ENCODE measurements at regions not wholly inside any gene's neighbourhood (a gene's known extent, or its start where the extent isn't known, plus 50 kb on each side); places are given as distances from the start of the nearest gene placed in this dataset.

GRCh38 chr18:7304061-7304370 is 73.1 kb downstream of the LRRC30 start:
- H3K27me3 ChIP-seq (ENCODE audit: control insufficient read depth, extremely low read depth, insufficient read depth, low read length): no peaks in the 10 kb centered on the region
- TF ChIP-seq, protein P1, sequence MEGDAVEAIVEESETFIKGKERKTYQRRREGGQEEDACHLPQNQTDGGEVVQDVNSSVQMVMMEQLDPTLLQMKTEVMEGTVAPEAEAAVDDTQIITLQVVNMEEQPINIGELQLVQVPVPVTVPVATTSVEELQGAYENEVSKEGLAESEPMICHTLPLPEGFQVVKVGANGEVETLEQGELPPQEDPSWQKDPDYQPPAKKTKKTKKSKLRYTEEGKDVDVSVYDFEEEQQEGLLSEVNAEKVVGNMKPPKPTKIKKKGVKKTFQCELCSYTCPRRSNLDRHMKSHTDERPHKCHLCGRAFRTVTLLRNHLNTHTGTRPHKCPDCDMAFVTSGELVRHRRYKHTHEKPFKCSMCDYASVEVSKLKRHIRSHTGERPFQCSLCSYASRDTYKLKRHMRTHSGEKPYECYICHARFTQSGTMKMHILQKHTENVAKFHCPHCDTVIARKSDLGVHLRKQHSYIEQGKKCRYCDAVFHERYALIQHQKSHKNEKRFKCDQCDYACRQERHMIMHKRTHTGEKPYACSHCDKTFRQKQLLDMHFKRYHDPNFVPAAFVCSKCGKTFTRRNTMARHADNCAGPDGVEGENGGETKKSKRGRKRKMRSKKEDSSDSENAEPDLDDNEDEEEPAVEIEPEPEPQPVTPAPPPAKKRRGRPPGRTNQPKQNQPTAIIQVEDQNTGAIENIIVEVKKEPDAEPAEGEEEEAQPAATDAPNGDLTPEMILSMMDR (optimal IDR thresholded peaks at IDR 0.05 in 1 of 3, IDR thresholded peaks at IDR 0.05 in 1 of 3, conservative IDR thresholded peaks at IDR 0.05 in 1 of 3; ENCODE audit: extremely low read depth in 1 of 3, insufficient read depth in 2 of 3, low read length in 3 of 3): no peak
- TF ChIP-seq EZH2 (IDR thresholded peaks at IDR 0.05; ENCODE audit: low read length): no peak
- H3K4me3 ChIP-seq (ENCODE audit: control insufficient read depth in 2 of 3, extremely low read depth in 1 of 3, insufficient read depth in 2 of 3, low read depth in 1 of 3, low read length in 3 of 3): no peak overlapping the region
- H3K27ac ChIP-seq (ENCODE audit: control insufficient read depth, insufficient read depth, low read length): no peak overlapping the region
- no peaks in the 10 kb centered on the region for H3K9me1 ChIP-seq (ENCODE audit: control insufficient read depth, extremely low read depth, insufficient read depth, low read length)
- H3K36me3 ChIP-seq (ENCODE audit: control insufficient read depth in 2 of 2, extremely low read depth in 1 of 2, insufficient read depth in 2 of 2, low read length in 2 of 2): no peaks in the 10 kb centered on the region
- H3K4me1 ChIP-seq (ENCODE audit: control insufficient read depth, extremely low read depth, insufficient read depth, low read length): no peaks in the 10 kb centered on the region
- FAIRE-seq: no peak
- H4K20me1 ChIP-seq (ENCODE audit: control insufficient read depth, extremely low read depth, insufficient read depth, low read length): no peaks in the 10 kb centered on the region
- no peak overlapping the region for H3K9ac ChIP-seq (ENCODE audit: control insufficient read depth, extremely low read depth, insufficient read depth, low read length)
- no peak overlapping the region for H2AFZ ChIP-seq (ENCODE audit: control insufficient read depth, low read length)
- H3K79me2 ChIP-seq (ENCODE audit: control insufficient read depth, insufficient read depth, low read length): no peaks in the 10 kb centered on the region
- no peaks in the 10 kb centered on the region for H3K9me3 ChIP-seq (ENCODE audit: control insufficient read depth, low read depth, low read length)
- dilution Hi-C loops (cut with MboI; ENCODE audit: extremely low pct_ligation_motif_present, low sequenced_read_pairs): no loop called here
- H3K4me2 ChIP-seq (ENCODE audit: control insufficient read depth, extremely low read depth, insufficient read depth, low read depth, low read length): no peak overlapping the region
- no peak for DNase-seq (ENCODE audit: low read depth, low spot score)

GRCh38 chr18:7305416-7305815 is 74.5 kb downstream of the LRRC30 start:
- TF ChIP-seq EZH2 (IDR thresholded peaks at IDR 0.05; ENCODE audit: low read length): no peak
- TF ChIP-seq, protein P1 (optimal IDR thresholded peaks at IDR 0.05 in 1 of 3, IDR thresholded peaks at IDR 0.05 in 1 of 3, conservative IDR thresholded peaks at IDR 0.05 in 1 of 3; ENCODE audit: extremely low read depth in 1 of 3, insufficient read depth in 2 of 3, low read length in 3 of 3): no peak
- no peak overlapping the region for H3K9ac ChIP-seq (ENCODE audit: control insufficient read depth, extremely low read depth, insufficient read depth, low read length)
- H3K4me3 ChIP-seq (ENCODE audit: control insufficient read depth in 2 of 3, extremely low read depth in 1 of 3, insufficient read depth in 2 of 3, low read depth in 1 of 3, low read length in 3 of 3): no peak overlapping the region
- H2AFZ ChIP-seq (ENCODE audit: control insufficient read depth, low read length): no peak overlapping the region
- H3K9me3 ChIP-seq (ENCODE audit: control insufficient read depth, low read depth, low read length): no peaks in the 10 kb centered on the region
- H3K4me2 ChIP-seq (ENCODE audit: control insufficient read depth, extremely low read depth, insufficient read depth, low read depth, low read length): no peak overlapping the region
- H3K4me1 ChIP-seq (ENCODE audit: control insufficient read depth, extremely low read depth, insufficient read depth, low read length): no peaks in the 10 kb centered on the region
- dilution Hi-C loops (cut with MboI; ENCODE audit: extremely low pct_ligation_motif_present, low sequenced_read_pairs): no loop called here
- no peaks in the 10 kb centered on the region for H3K9me1 ChIP-seq (ENCODE audit: control insufficient read depth, extremely low read depth, insufficient read depth, low read length)
- H3K36me3 ChIP-seq (ENCODE audit: control insufficient read depth in 2 of 2, extremely low read depth in 1 of 2, insufficient read depth in 2 of 2, low read length in 2 of 2): no peaks in the 10 kb centered on the region
- FAIRE-seq (no peak), DNase-seq (ENCODE audit: low read depth, low spot score) (no peak)
- H3K27me3 ChIP-seq (ENCODE audit: control insufficient read depth, extremely low read depth, insufficient read depth, low read length): peaks cover 3% of the 10 kb centered on the region
- H3K79me2 ChIP-seq (ENCODE audit: control insufficient read depth, insufficient read depth, low read length): no peaks in the 10 kb centered on the region
- no peak overlapping the region for H3K27ac ChIP-seq (ENCODE audit: control insufficient read depth, insufficient read depth, low read length)
- H4K20me1 ChIP-seq (ENCODE audit: control insufficient read depth, extremely low read depth, insufficient read depth, low read length): no peaks in the 10 kb centered on the region

Data from keratinocyte (primary cell).